GM06990 (cell line): ENCODE measurements at regions not wholly inside any gene's neighbourhood (a gene's known extent, or its start where the extent isn't known, plus 50 kb on each side); places are given as distances from the start of the nearest gene placed in this dataset.

Experiments
- DNase-seq: peaks from one replicate; pipeline ENCODE4 v3.0.0-alpha.2; 2011; ENCODE audit not compliant: insufficient read length; ENCODE audit errors: extremely low read depth
- H3K27me3 ChIP-seq: replicated peaks from 2 replicates; pipeline ENCODE4 v1.6.0; 2011; ENCODE audit warnings: low read length; ENCODE audit not compliant: control insufficient read depth, insufficient read depth
- H3K36me3 ChIP-seq: 2 replicates; pipeline ENCODE4 v1.5.1; 2011; ENCODE audit warnings: low read length; ENCODE audit not compliant: control insufficient read depth, insufficient read depth
- H3K4me3 ChIP-seq: replicated peaks from 2 replicates; pipeline ENCODE4 v1.5.1; 2011; ENCODE audit warnings: low read depth, mild to moderate bottlenecking, control low read depth, low read length
- TF ChIP-seq, protein P1 (sequence below): IDR thresholded peaks from 2 replicates; pipeline ENCODE4 v1.5.1; 2011; ENCODE audit warnings: low read length, control low read depth, mild to moderate bottlenecking, inconsistent platforms; ENCODE audit not compliant: insufficient read depth, poor library complexity, severe bottlenecking

DNA sequence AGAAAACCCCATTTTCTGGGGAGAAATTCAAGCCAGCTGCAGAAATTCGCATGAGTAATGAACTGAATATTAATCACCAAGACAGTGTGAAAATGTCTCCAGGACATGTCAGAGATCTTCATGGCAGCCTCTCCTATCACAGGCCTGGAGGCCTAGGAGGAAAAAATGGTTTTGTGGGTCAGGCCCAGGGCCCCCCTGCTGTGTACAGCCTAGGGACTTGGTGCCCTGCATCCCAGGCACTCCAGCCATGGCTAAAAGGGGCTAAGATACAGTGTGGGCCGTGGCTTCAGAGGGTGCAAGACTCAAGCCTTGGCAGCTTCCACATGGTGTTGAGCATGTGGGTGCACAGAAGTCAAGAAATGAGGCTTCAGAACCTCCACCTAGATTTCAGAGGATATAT is 185.9 kb upstream of the GATB start:
- Histone ChIP-seq H3K36me3 (no peaks in the 10 kb centered on the region), H3K4me3 (no peak overlapping the region), H3K27me3 (no peaks in the 10 kb centered on the region)
- TF ChIP-seq, protein P1, sequence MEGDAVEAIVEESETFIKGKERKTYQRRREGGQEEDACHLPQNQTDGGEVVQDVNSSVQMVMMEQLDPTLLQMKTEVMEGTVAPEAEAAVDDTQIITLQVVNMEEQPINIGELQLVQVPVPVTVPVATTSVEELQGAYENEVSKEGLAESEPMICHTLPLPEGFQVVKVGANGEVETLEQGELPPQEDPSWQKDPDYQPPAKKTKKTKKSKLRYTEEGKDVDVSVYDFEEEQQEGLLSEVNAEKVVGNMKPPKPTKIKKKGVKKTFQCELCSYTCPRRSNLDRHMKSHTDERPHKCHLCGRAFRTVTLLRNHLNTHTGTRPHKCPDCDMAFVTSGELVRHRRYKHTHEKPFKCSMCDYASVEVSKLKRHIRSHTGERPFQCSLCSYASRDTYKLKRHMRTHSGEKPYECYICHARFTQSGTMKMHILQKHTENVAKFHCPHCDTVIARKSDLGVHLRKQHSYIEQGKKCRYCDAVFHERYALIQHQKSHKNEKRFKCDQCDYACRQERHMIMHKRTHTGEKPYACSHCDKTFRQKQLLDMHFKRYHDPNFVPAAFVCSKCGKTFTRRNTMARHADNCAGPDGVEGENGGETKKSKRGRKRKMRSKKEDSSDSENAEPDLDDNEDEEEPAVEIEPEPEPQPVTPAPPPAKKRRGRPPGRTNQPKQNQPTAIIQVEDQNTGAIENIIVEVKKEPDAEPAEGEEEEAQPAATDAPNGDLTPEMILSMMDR: no peak
- DNase-seq: no peak

- Histone ChIP-seq H3K36me3 (no peaks in the 10 kb centered on the region), H3K4me3 (no peak overlapping the region), H3K27me3 (no peaks in the 10 kb centered on the region)
- TF ChIP-seq, protein P1: no peak
- DNase-seq: no peak
Measured at GRCh38 chr4:151942971-151943370, 182.2 kb upstream of the GATB start.

- DNase-seq: peak; percentile 1
- no peaks in the 10 kb centered on the region for H3K27me3 ChIP-seq
- H3K4me3 ChIP-seq: no peak overlapping the region
- TF ChIP-seq, protein P1: no peak
- no peaks in the 10 kb centered on the region for H3K36me3 ChIP-seq
Measured at GRCh38 chr4:151940926-151941617, 180.3 kb upstream of the GATB start.

GRCh38 chr4:151940291-151940690 is 179.5 kb upstream of the GATB start:
- H3K4me3 ChIP-seq: no peak overlapping the region
- H3K27me3 ChIP-seq: no peaks in the 10 kb centered on the region
- DNase-seq: no peak
- TF ChIP-seq, protein P1: no peak
- no peaks in the 10 kb centered on the region for H3K36me3 ChIP-seq

DNA sequence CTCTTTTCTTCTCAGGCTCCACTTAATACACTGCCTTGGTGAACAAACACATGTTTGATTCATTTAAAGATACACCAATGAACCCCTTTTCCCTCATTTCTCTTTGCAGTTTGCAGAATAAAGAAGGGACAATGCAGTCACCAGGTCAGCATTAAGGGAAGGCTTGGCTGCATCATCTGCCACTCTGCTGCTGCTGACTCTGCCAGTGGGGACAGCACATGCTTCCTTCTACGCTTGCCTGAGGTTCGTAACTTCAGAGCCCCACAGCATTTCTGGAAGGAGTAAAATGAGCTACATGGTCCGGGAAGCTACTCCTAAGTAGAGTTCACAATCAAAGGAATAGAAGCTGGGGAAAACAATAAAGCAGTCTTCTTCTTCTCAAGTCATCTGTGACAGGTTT is 178.9 kb upstream of the GATB start:
- DNase-seq: no peak
- Histone ChIP-seq H3K27me3 (no peaks in the 10 kb centered on the region), H3K36me3 (no peaks in the 10 kb centered on the region), H3K4me3 (no peak overlapping the region)
- TF ChIP-seq, protein P1: no peak

- TF ChIP-seq, protein P1: no peak
- Histone ChIP-seq H3K36me3 (no peaks in the 10 kb centered on the region), H3K27me3 (no peaks in the 10 kb centered on the region), H3K4me3 (no peak overlapping the region)
- DNase-seq: no peak
Measured at GRCh38 chr4:151935411-151935810, 174.6 kb upstream of the GATB start.
